H9 (cell line): ENCODE measurements at regions not wholly inside any gene's neighbourhood (a gene's known extent, or its start where the extent isn't known, plus 50 kb on each side); places are given as distances from the start of the nearest gene placed in this dataset.

Experiments
- DNase-seq: peaks from one replicate; pipeline ENCODE4 v3.0.0-alpha.2; 2017
- H2AFZ ChIP-seq: one replicate; pipeline ENCODE4 v1.6.1; 2013; ENCODE audit warnings: mild to moderate bottlenecking, low read length, control low read depth, moderate library complexity
- H2AK5ac ChIP-seq: 2 replicates; pipeline ENCODE4 v1.6.1; 2013; ENCODE audit warnings: low read length, control low read depth, mixed read lengths; ENCODE audit not compliant: insufficient read length
- H2BK120ac ChIP-seq: one replicate; pipeline ENCODE4 v1.6.1; 2013; ENCODE audit warnings: low read depth, mild to moderate bottlenecking, low read length, control low read depth, inconsistent platforms; ENCODE audit not compliant: poor library complexity, severe bottlenecking
- H2BK12ac ChIP-seq: 2 replicates; pipeline ENCODE4 v1.6.1; 2013; ENCODE audit warnings: low read length, control low read depth, mixed read lengths, low read depth; ENCODE audit not compliant: insufficient read length
- H2BK15ac ChIP-seq: 2 replicates; pipeline ENCODE4 v1.6.1; 2013; ENCODE audit warnings: low read depth, low read length, control low read depth
- H2BK20ac ChIP-seq: one replicate; pipeline ENCODE4 v1.6.1; 2013; ENCODE audit warnings: low read depth, mild to moderate bottlenecking, low read length, control low read depth, inconsistent platforms; ENCODE audit not compliant: poor library complexity, severe bottlenecking
- H2BK5ac ChIP-seq: 2 replicates; pipeline ENCODE4 v1.6.1; 2013; ENCODE audit warnings: low read length, control low read depth, mixed read lengths; ENCODE audit not compliant: insufficient read length
- H3K14ac ChIP-seq: 2 replicates; pipeline ENCODE4 v1.6.1; 2013; ENCODE audit warnings: low read length, control low read depth; ENCODE audit not compliant: insufficient read depth
- H3K18ac ChIP-seq: 2 replicates; pipeline ENCODE4 v1.6.1; 2013; ENCODE audit warnings: low read depth, mild to moderate bottlenecking, mixed read lengths, low read length, control low read depth; ENCODE audit not compliant: insufficient read length
- H3K23ac ChIP-seq: 2 replicates; pipeline ENCODE4 v1.6.1; 2013; ENCODE audit warnings: low read length, control low read depth, mixed read lengths, low read depth; ENCODE audit not compliant: insufficient read length
- H3K23me2 ChIP-seq: 2 replicates; pipeline ENCODE4 v1.6.1; 2013; ENCODE audit warnings: low read depth, mild to moderate bottlenecking, mixed read lengths, low read length, control low read depth; ENCODE audit not compliant: insufficient read length, poor library complexity, severe bottlenecking
- H3K27ac ChIP-seq: 2 replicates; pipeline ENCODE4 v1.5.1; 2013; ENCODE audit warnings: low read length, control low read depth, mixed read lengths, low read depth; ENCODE audit not compliant: insufficient read length
- H3K27me3 ChIP-seq: 2 replicates; pipeline ENCODE4 v1.6.1; 2013; ENCODE audit warnings: low read length, control low read depth, inconsistent platforms; ENCODE audit not compliant: insufficient read depth
- H3K4ac ChIP-seq: 2 replicates; pipeline ENCODE4 v1.6.1; 2013; ENCODE audit warnings: low read depth, mild to moderate bottlenecking, control low read depth, inconsistent platforms, low read length, moderate library complexity
- H3K4me1 ChIP-seq: 2 replicates; pipeline ENCODE4 v1.6.1; 2013; ENCODE audit warnings: low read length, control low read depth, inconsistent platforms; ENCODE audit not compliant: insufficient read depth
- H3K4me2 ChIP-seq: 2 replicates; pipeline ENCODE4 v1.6.1; 2013; ENCODE audit warnings: low read length, control low read depth, mixed read lengths; ENCODE audit not compliant: insufficient read length, insufficient read depth
- H3K56ac ChIP-seq: 2 replicates; pipeline ENCODE4 v1.6.1; 2013; ENCODE audit warnings: low read depth, mild to moderate bottlenecking, mixed read lengths, low read length, control low read depth; ENCODE audit not compliant: insufficient read length
- H3K79me1 ChIP-seq: 2 replicates; pipeline ENCODE4 v1.6.1; 2013; ENCODE audit warnings: low read depth, mild to moderate bottlenecking, moderate library complexity, low read length, control low read depth, inconsistent platforms; ENCODE audit not compliant: insufficient read depth, poor library complexity, severe bottlenecking
- H3K79me2 ChIP-seq: 2 replicates; pipeline ENCODE4 v1.6.1; 2013; ENCODE audit warnings: low read length, control low read depth, inconsistent platforms; ENCODE audit not compliant: insufficient read depth
- H3K9ac ChIP-seq: 2 replicates; pipeline ENCODE4 v1.6.1; 2013; ENCODE audit warnings: low read length, control low read depth, mixed read lengths; ENCODE audit not compliant: insufficient read length; ENCODE audit errors: extremely low read depth
- H3K9me3 ChIP-seq: one replicate; pipeline ENCODE4 v1.6.1; 2013; ENCODE audit warnings: low read depth, low read length, inconsistent platforms; ENCODE audit not compliant: control insufficient read depth
- H3T11ph ChIP-seq: one replicate; pipeline ENCODE4 v1.6.1; 2013; ENCODE audit warnings: mild to moderate bottlenecking, low read length, control low read depth, inconsistent platforms
- H4K20me1 ChIP-seq: one replicate; pipeline ENCODE4 v1.6.1; 2013; ENCODE audit not compliant: control insufficient read depth, insufficient read length, insufficient read depth
- H4K5ac ChIP-seq: 2 replicates; pipeline ENCODE4 v1.6.1; 2013; ENCODE audit warnings: low read depth, mild to moderate bottlenecking, mixed read lengths, low read length, control low read depth; ENCODE audit not compliant: insufficient read length
- H4K8ac ChIP-seq: replicated peaks from 2 replicates; pipeline ENCODE4 v1.6.1; 2013; ENCODE audit warnings: low read length, control low read depth, mixed read lengths, low read depth; ENCODE audit not compliant: insufficient read length
- H4K91ac ChIP-seq: 2 replicates; pipeline ENCODE4 v1.6.1; 2013; ENCODE audit warnings: low read depth, mild to moderate bottlenecking, moderate library complexity, mixed read lengths, low read length, control low read depth; ENCODE audit not compliant: insufficient read length
- H3K27ac Mint-ChIP-seq, 3 experiments: 2 replicates in 2 of 3; 3 replicates in 1 of 3; pipeline ENCODE4 v1.8.0; 2020 to 2021; ENCODE audit warnings: mixed read lengths in 3 of 3, mild to moderate bottlenecking in 1 of 3, moderate library complexity in 1 of 3
- H3K27me3 Mint-ChIP-seq: 2 replicates; pipeline ENCODE4 v1.8.0; 2021; ENCODE audit warnings: low read depth, mild to moderate bottlenecking, moderate library complexity, mixed read lengths
- H3K36me3 Mint-ChIP-seq, 3 experiments: 2 replicates in 2 of 3; 3 replicates in 1 of 3; pipeline ENCODE4 v1.8.0; 2020 to 2021; ENCODE audit warnings: low read depth in 3 of 3, mixed read lengths in 3 of 3; ENCODE audit not compliant: insufficient read depth in 1 of 3
- H3K4me1 Mint-ChIP-seq, 2 experiments: 2 replicates each; pipeline ENCODE4 v1.8.0; 2020; ENCODE audit warnings: mixed read lengths in 2 of 2
- H3K4me3 Mint-ChIP-seq, 2 experiments: 2 replicates in 1 of 2; 3 replicates in 1 of 2; pipeline ENCODE4 v1.8.0; 2020 to 2021; ENCODE audit warnings: mild to moderate bottlenecking in 2 of 2, mixed read lengths in 2 of 2, moderate library complexity in 1 of 2
- H3K9me3 Mint-ChIP-seq, 2 experiments: 2 replicates in 1 of 2; 3 replicates in 1 of 2; pipeline ENCODE4 v1.8.0; 2020; ENCODE audit warnings: mild to moderate bottlenecking in 2 of 2, mixed read lengths in 2 of 2, moderate library complexity in 1 of 2
- CTCF ChIP-seq: fragments of 200-600 bp; sonication (generic); conservative IDR thresholded peaks from 3 replicates; pipeline ENCODE4 v1.8.0; 2021; ENCODE audit warnings: antibody characterized with exemption, mild to moderate bottlenecking
- WGBS: extraction: QIAGEN DNeasy Blood & Tissue Kit; methylation state at CpG from one replicate; pipeline ENCODE4 v1.1.7; 2013; ENCODE audit warnings: missing lambda C conversion rate, low lambda C conversion rate, mixed read lengths; ENCODE audit not compliant: insufficient read length; ENCODE audit errors: extremely low coverage; 5-methylcytosine and 5-hydroxymethylcytosine counted together

- Histone ChIP-seq H3K79me1 (no peaks in the 10 kb centered on the region), H3K4me1 (no peaks in the 10 kb centered on the region), H4K8ac (no peak overlapping the region), H2BK15ac (no peak overlapping the region), H3K9me3 (no peaks in the 10 kb centered on the region), H3K56ac (no peak overlapping the region), H3K27ac (no peak overlapping the region), H3K27me3 (no peaks in the 10 kb centered on the region), H3K18ac (no peak overlapping the region), H2AK5ac (no peak overlapping the region), H4K91ac (no peak overlapping the region), H3K14ac (no peak overlapping the region), H3K4ac (no peak overlapping the region), H2BK20ac (no peak overlapping the region), H3K4me2 (no peak overlapping the region), H4K5ac (no peak overlapping the region), H3K79me2 (no peaks in the 10 kb centered on the region), H2AFZ (no peak overlapping the region), H4K20me1 (no peaks in the 10 kb centered on the region), H2BK5ac (no peak overlapping the region), H2BK120ac (no peak overlapping the region), H3K23me2 (no peaks in the 10 kb centered on the region), H3T11ph (no peak overlapping the region), H3K23ac (no peak overlapping the region), H2BK12ac (no peak overlapping the region), H3K9ac (no peak overlapping the region)
- TF ChIP-seq CTCF, result no peak
- DNase-seq, result no peak
- no peaks in the 10 kb centered on the region for H3K9me3 Mint-ChIP-seq
- H3K4me3 Mint-ChIP-seq, result no peak overlapping the region
- no peak overlapping the region for H3K27ac Mint-ChIP-seq
- H3K36me3 Mint-ChIP-seq, result no peaks in the 10 kb centered on the region
- H3K27me3 Mint-ChIP-seq, result no peaks in the 10 kb centered on the region
- no CpG with 5 or more reads among the region's 4 CpGs for WGBS
- no peaks in the 10 kb centered on the region for H3K4me1 Mint-ChIP-seq
Measured at GRCh38 chr14:84454114-84454513, 1075.8 kb upstream of the FLRT2 start.
